Tibial nerve (tissue), 4 donors: ENCODE measurements at regions not wholly inside any gene's neighbourhood (a gene's known extent, or its start where the extent isn't known, plus 50 kb on each side); places are given as distances from the start of the nearest gene placed in this dataset.

Experiments used
- EP300 ChIP-seq, 2 donors: sonication (generic); formaldehyde crosslinking; IDR thresholded peaks; one replicate each; pipeline ENCODE4 v1.6.1; 2017; ENCODE audit warnings: antibody characterized with exemption in 2 of 2, mild to moderate bottlenecking in 1 of 2
- POLR2A ChIP-seq, 2 donors: fragments of 450-650 bp; IDR thresholded peaks; one replicate each; pipeline ENCODE4 v1.6.1; 2017; ENCODE audit warnings: antibody characterized with exemption in 2 of 2, mild to moderate bottlenecking in 2 of 2, moderate library complexity in 2 of 2
- TF ChIP-seq, protein P1 (sequence below), 5 experiments: fragments of 200-600 bp in 3 of 5; fragments of 450-650 bp in 2 of 5; sonication (generic) in 3 of 5; IDR thresholded peaks; one replicate each; pipeline ENCODE4 v1.5.1; 2016 to 2019; ENCODE audit warnings: antibody characterized with exemption in 5 of 5, mild to moderate bottlenecking in 3 of 5, moderate library complexity in 2 of 5

GRCh38 chr11:96783311-96783710 is 393.5 kb downstream of the JRKL start:
- TF ChIP-seq, protein P1, sequence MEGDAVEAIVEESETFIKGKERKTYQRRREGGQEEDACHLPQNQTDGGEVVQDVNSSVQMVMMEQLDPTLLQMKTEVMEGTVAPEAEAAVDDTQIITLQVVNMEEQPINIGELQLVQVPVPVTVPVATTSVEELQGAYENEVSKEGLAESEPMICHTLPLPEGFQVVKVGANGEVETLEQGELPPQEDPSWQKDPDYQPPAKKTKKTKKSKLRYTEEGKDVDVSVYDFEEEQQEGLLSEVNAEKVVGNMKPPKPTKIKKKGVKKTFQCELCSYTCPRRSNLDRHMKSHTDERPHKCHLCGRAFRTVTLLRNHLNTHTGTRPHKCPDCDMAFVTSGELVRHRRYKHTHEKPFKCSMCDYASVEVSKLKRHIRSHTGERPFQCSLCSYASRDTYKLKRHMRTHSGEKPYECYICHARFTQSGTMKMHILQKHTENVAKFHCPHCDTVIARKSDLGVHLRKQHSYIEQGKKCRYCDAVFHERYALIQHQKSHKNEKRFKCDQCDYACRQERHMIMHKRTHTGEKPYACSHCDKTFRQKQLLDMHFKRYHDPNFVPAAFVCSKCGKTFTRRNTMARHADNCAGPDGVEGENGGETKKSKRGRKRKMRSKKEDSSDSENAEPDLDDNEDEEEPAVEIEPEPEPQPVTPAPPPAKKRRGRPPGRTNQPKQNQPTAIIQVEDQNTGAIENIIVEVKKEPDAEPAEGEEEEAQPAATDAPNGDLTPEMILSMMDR (IDR thresholded peaks at IDR 0.05) = no peak
- no peak for TF ChIP-seq POLR2A (IDR thresholded peaks at IDR 0.05)
- TF ChIP-seq EP300 (IDR thresholded peaks at IDR 0.05) = no peak
